Astrocyte of the spinal cord (primary cell): ENCODE measurements at regions not wholly inside any gene's neighbourhood (a gene's known extent, or its start where the extent isn't known, plus 50 kb on each side); places are given as distances from the start of the nearest gene placed in this dataset.
A peak's percentile ranks its signal among the peaks of the same experiment; 100 is the strongest.

Source experiments
- DNase-seq: peaks from one replicate; pipeline ENCODE4 v3.0.0; 2011; ENCODE audit warnings: low read depth, low spot score
- H3K4me3 ChIP-seq: 2 replicates; pipeline ENCODE4 v1.5.1; 2011; ENCODE audit warnings: low read depth, mild to moderate bottlenecking, low read length, moderate library complexity
- CTCF ChIP-seq: IDR thresholded peaks from 2 replicates; pipeline ENCODE4 v1.5.1; 2012; ENCODE audit warnings: low read depth, mild to moderate bottlenecking, low read length, inconsistent platforms
- in situ Hi-C: cut with HindIII; loops from 2 replicates; pipeline ENCODE4 v1.10.0; 2017; ENCODE audit warnings: low sequenced_read_pairs

- in situ Hi-C loops, result no loop called here
- no peak for TF ChIP-seq CTCF
- H3K4me3 ChIP-seq, result no peak overlapping the region
- no peak for DNase-seq
These were observed 317.1 kb upstream of the ZMIZ1 start for GRCh38 chr10:78751716-78752115.

- TF ChIP-seq CTCF, result no peak
- in situ Hi-C loops, result no loop called here
- no peak overlapping the region for H3K4me3 ChIP-seq
- no peak for DNase-seq
These were observed 316.5 kb upstream of the ZMIZ1 start for GRCh38 chr10:78752221-78752620.

GRCh38 chr10:78752708-78753107 lies 316.1 kb upstream of the ZMIZ1 start:
- in situ Hi-C loops, result no loop called here
- TF ChIP-seq CTCF, result no peak
- DNase-seq, result no peak

GRCh38 chr10:78754269-78755062 lies 314.3 kb upstream of the ZMIZ1 start:
- TF ChIP-seq CTCF, result no peak

More at GRCh38 chr10:78752708-78753107, 316.1 kb upstream of the ZMIZ1 start:
- H3K4me3 ChIP-seq, result no peak overlapping the region

GRCh38 chr10:78755063-78755701 lies 313.6 kb upstream of the ZMIZ1 start:
- no peak for TF ChIP-seq CTCF
- DNase-seq, result no peak
- no peak overlapping the region for H3K4me3 ChIP-seq
- in situ Hi-C loops, result no loop called here

More at GRCh38 chr10:78754269-78755062, 314.3 kb upstream of the ZMIZ1 start:
- peak; percentile 92 for DNase-seq
- H3K4me3 ChIP-seq, result no peak overlapping the region
- in situ Hi-C loops, result no loop called here

- no peak for TF ChIP-seq CTCF
- in situ Hi-C loops, result no loop called here
- no peak overlapping the region for H3K4me3 ChIP-seq
- DNase-seq, result no peak
These were observed 312.8 kb upstream of the ZMIZ1 start for GRCh38 chr10:78755877-78756455.
